ENCODE measurements at regions not wholly inside any gene's neighbourhood (a gene's known extent, or its start where the extent isn't known, plus 50 kb on each side); places are given as distances from the start of the nearest gene placed in this dataset.

- H3K4me2 ChIP-seq (ENCODE audit: low read depth, low read length), result no peak overlapping the region
- H4K91ac ChIP-seq (ENCODE audit: insufficient read depth, low read depth, low read length), result no peak overlapping the region
- H3K9ac ChIP-seq (ENCODE audit: low read depth, low read length), result no peak overlapping the region
- dilution Hi-C loops (cut with HindIII; ENCODE audit: low sequenced_read_pairs, unreplicated experiment), result no loop called here
- TF ChIP-seq RCOR1 (IDR thresholded peaks at IDR 0.05; ENCODE audit: insufficient replicate concordance, low read length) (no peak), BHLHE40 (IDR thresholded peaks at IDR 0.05; ENCODE audit: low read depth, low read length) (no peak), SMC3 (IDR thresholded peaks at IDR 0.05; ENCODE audit: low read depth, low read length) (no peak), NFE2L2 (IDR thresholded peaks at IDR 0.05; ENCODE audit: low read depth, low read length) (no peak), MAFK (IDR thresholded peaks at IDR 0.05; ENCODE audit: low read depth, low read length) (no peak), POLR2A (IDR thresholded peaks at IDR 0.05; ENCODE audit: low read depth, low read length) (no peak), MXI1 (IDR thresholded peaks at IDR 0.05; ENCODE audit: borderline replicate concordance, low read depth, low read length) (no peak), FOS (IDR thresholded peaks at IDR 0.05; ENCODE audit: low read depth, low read length) (no peak), ELK1 (IDR thresholded peaks at IDR 0.05; ENCODE audit: borderline replicate concordance, low read depth, low read length) (no peak)
- WGBS, 2 experiments (ENCODE audit: extremely low coverage in 2 of 2, insufficient read length in 1 of 2), result no CpG with 5 or more reads among the region's 5 CpGs
- H3K23ac ChIP-seq (ENCODE audit: low read depth, low read length), result no peak overlapping the region
- H3K27ac ChIP-seq (ENCODE audit: insufficient read depth, low read length), result no peak overlapping the region
- H2BK5ac ChIP-seq (ENCODE audit: low read depth, low read length, poor library complexity, severe bottlenecking), result no peak overlapping the region
- no peak for DNase-seq
- H2AK5ac ChIP-seq (ENCODE audit: low read depth, low read length), result no peak overlapping the region
- no peak overlapping the region for H4K8ac ChIP-seq (ENCODE audit: low read depth in 2 of 2, low read length in 2 of 2)
- no peaks in the 10 kb centered on the region for H3K9me1 ChIP-seq (ENCODE audit: insufficient read depth, low read length)
- H2BK15ac ChIP-seq (ENCODE audit: low read depth, low read length), result no peak overlapping the region
- H3K4me1 ChIP-seq (ENCODE audit: control insufficient read depth, insufficient read depth, low read length), result no peaks in the 10 kb centered on the region
- peaks cover 21% of the 10 kb centered on the region for H3K27me3 ChIP-seq (ENCODE audit: control insufficient read depth, insufficient read depth, low read length)
- H3K4ac ChIP-seq (ENCODE audit: low read depth, low read length), result no peak overlapping the region
- H4K20me1 ChIP-seq (ENCODE audit: insufficient read depth, low read length), result no peaks in the 10 kb centered on the region
- no peak overlapping the region for H4K5ac ChIP-seq (ENCODE audit: low read depth, low read length)
- no peak overlapping the region for H2AK9ac ChIP-seq (replicated peaks; ENCODE audit: low read depth, low read length, poor library complexity)
- no peak overlapping the region for H2BK20ac ChIP-seq (ENCODE audit: low read depth, low read length)
- no peak overlapping the region for H3K14ac ChIP-seq (replicated peaks; ENCODE audit: low read depth, low read length)
- no peak for ATAC-seq (ENCODE audit: low read depth)
- CTCF ChIA-PET, result no interaction called here
- no peak overlapping the region for H2AFZ ChIP-seq (replicated peaks; ENCODE audit: low read length, poor library complexity)
- no peaks in the 10 kb centered on the region for H3K9me3 ChIP-seq (ENCODE audit: control insufficient read depth, insufficient read depth, low read length)
- H3K79me1 ChIP-seq (ENCODE audit: low read depth in 1 of 2, low read length in 2 of 2), result no peaks in the 10 kb centered on the region
- H3K18ac ChIP-seq (ENCODE audit: low read depth, low read length), result no peak overlapping the region
- H3K4me3 ChIP-seq (ENCODE audit: insufficient read depth, low read depth, low read length), result no peak overlapping the region
- intact Hi-C loops (cut with micrococcal nuclease), result no loop called here
- in situ Hi-C loops (cut with MboI; ENCODE audit: low sequenced_read_pairs), result no loop called here
- no peaks in the 10 kb centered on the region for H3K36me3 ChIP-seq (ENCODE audit: control insufficient read depth, insufficient read depth, low read length)
- H3K56ac ChIP-seq (ENCODE audit: extremely low read depth, insufficient read depth, low read length), result no peak overlapping the region
- no peak overlapping the region for H2BK120ac ChIP-seq (ENCODE audit: low read depth, low read length)
- BruUV-seq (replicated peaks), result no TSS peak
- POLR2A ChIA-PET (ENCODE audit: unreplicated experiment), result no interaction called here
Measured at GRCh38 chr16:54208237-54208636, 78.3 kb downstream of the IRX3 start.
